NCI-H82 (cell line): ENCODE measurements at regions not wholly inside any gene's neighbourhood (a gene's known extent, or its start where the extent isn't known, plus 50 kb on each side); places are given as distances from the start of the nearest gene placed in this dataset.
"Not testable (repeated sequence)": the region's sequence is repeated elsewhere in the genome, so short reads cannot be mapped to it uniquely, and the experiment has no call there.

Experiments used
- DNase-seq: peaks from one replicate; lab custom pipeline; 2025; lab: John Stamatoyannopoulos, UW

GRCh38 chr11:42311514-42311913 is 852.1 kb upstream of the LRRC4C start:
- DNase-seq = no peak

GRCh38 chr11:42311944-42312343 is 852.5 kb upstream of the LRRC4C start:
- no peak for DNase-seq

GRCh38 chr11:42315267-42315666 is 855.8 kb upstream of the LRRC4C start:
- DNase-seq = no peak

GRCh38 chr11:42315846-42316245 is 856.4 kb upstream of the LRRC4C start:
- no peak for DNase-seq

- DNase-seq = no peak
Measured at GRCh38 chr11:42319921-42320320, 860.5 kb upstream of the LRRC4C start.

GRCh38 chr11:42329929-42330565 is 870.6 kb upstream of the LRRC4C start:
- no peak for DNase-seq

GRCh38 chr11:42337786-42338455 is 878.5 kb upstream of the LRRC4C start:
- peak; percentile 6 for DNase-seq

- DNase-seq = no peak
Measured at GRCh38 chr11:42344204-42344792, 884.8 kb upstream of the LRRC4C start.

GRCh38 chr11:42345933-42346332 is 886.5 kb upstream of the LRRC4C start:
- DNase-seq = no peak

- no peak for DNase-seq
Measured at GRCh38 chr11:42363701-42364100, 904.2 kb upstream of the LRRC4C start.

GRCh38 chr11:42390116-42390515 is 921.7 kb upstream of the API5 start:
- no peak for DNase-seq

GRCh38 chr11:42397483-42397882 is 914.3 kb upstream of the API5 start:
- no peak for DNase-seq

GRCh38 chr11:42407341-42407740 is 904.5 kb upstream of the API5 start:
- DNase-seq = peak; percentile 84

GRCh38 chr11:42410251-42410955 is 901.4 kb upstream of the API5 start:
- DNase-seq = no peak

GRCh38 chr11:42412590-42412989 is 899.2 kb upstream of the API5 start:
- no peak for DNase-seq

- no peak for DNase-seq
Measured at GRCh38 chr11:42417691-42418090, 894.1 kb upstream of the API5 start.

GRCh38 chr11:42422090-42422489 is 889.7 kb upstream of the API5 start:
- DNase-seq = no peak

GRCh38 chr11:42434911-42435310 is 876.9 kb upstream of the API5 start:
- DNase-seq = not testable (repeated sequence)

- no peak for DNase-seq
Measured at GRCh38 chr11:42444406-42444805, 867.4 kb upstream of the API5 start.

GRCh38 chr11:42462558-42463310 is 849.1 kb upstream of the API5 start:
- no peak for DNase-seq

GRCh38 chr11:42465623-42466022 is 846.2 kb upstream of the API5 start:
- DNase-seq = peak; percentile 21

- DNase-seq = peak; percentile 1
Measured at GRCh38 chr11:42473106-42473505, 838.7 kb upstream of the API5 start.
